Neural cell (in vitro differentiated cells): ENCODE measurements at regions not wholly inside any gene's neighbourhood (a gene's known extent, or its start where the extent isn't known, plus 50 kb on each side); places are given as distances from the start of the nearest gene placed in this dataset.

Source experiments
- MXI1 ChIP-seq: fragments of 450-650 bp; conservative IDR thresholded peaks from 2 replicates; pipeline ENCODE4 v1.6.1; 2014; ENCODE audit warnings: antibody characterized with exemption, mild to moderate bottlenecking; ENCODE audit not compliant: poor library complexity, severe bottlenecking
- TF ChIP-seq, protein P1 (sequence below): fragments of 450-650 bp; IDR thresholded peaks from 2 replicates; pipeline ENCODE4 v1.5.1; 2014; ENCODE audit warnings: antibody characterized with exemption, mild to moderate bottlenecking, moderate library complexity; ENCODE audit not compliant: poor library complexity, severe bottlenecking

- TF ChIP-seq, protein P1, sequence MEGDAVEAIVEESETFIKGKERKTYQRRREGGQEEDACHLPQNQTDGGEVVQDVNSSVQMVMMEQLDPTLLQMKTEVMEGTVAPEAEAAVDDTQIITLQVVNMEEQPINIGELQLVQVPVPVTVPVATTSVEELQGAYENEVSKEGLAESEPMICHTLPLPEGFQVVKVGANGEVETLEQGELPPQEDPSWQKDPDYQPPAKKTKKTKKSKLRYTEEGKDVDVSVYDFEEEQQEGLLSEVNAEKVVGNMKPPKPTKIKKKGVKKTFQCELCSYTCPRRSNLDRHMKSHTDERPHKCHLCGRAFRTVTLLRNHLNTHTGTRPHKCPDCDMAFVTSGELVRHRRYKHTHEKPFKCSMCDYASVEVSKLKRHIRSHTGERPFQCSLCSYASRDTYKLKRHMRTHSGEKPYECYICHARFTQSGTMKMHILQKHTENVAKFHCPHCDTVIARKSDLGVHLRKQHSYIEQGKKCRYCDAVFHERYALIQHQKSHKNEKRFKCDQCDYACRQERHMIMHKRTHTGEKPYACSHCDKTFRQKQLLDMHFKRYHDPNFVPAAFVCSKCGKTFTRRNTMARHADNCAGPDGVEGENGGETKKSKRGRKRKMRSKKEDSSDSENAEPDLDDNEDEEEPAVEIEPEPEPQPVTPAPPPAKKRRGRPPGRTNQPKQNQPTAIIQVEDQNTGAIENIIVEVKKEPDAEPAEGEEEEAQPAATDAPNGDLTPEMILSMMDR, result no peak
- TF ChIP-seq MXI1, result no peak
These were observed 303.4 kb downstream of the USP25 start for GRCh38 chr21:16033193-16033592.
